Neuron (in vitro differentiated cells): ENCODE measurements at regions not wholly inside any gene's neighbourhood (a gene's known extent, or its start where the extent isn't known, plus 50 kb on each side); places are given as distances from the start of the nearest gene placed in this dataset.
"Not testable (repeated sequence)": the region's sequence is repeated elsewhere in the genome, so short reads cannot be mapped to it uniquely, and the experiment has no call there.

ENCODE experiments used
- H2AFZ ChIP-seq: one replicate; pipeline ENCODE4 v1.6.1; 2013; ENCODE audit warnings: low read depth, mild to moderate bottlenecking, inconsistent platforms, low read length, moderate library complexity
- H3K27me3 ChIP-seq: one replicate; pipeline ENCODE4 v1.6.1; 2013; ENCODE audit warnings: low read length; ENCODE audit not compliant: insufficient read depth
- H3K36me3 ChIP-seq: one replicate; pipeline ENCODE4 v1.6.1; 2013; ENCODE audit warnings: low read length; ENCODE audit not compliant: insufficient read depth
- H3K4me1 ChIP-seq: one replicate; pipeline ENCODE4 v1.6.1; 2013; ENCODE audit warnings: low read length; ENCODE audit not compliant: insufficient read depth
- H3K4me3 ChIP-seq: 2 replicates; pipeline ENCODE4 v1.5.1; 2013; ENCODE audit warnings: mild to moderate bottlenecking, low read length, moderate library complexity
- H3K9me3 ChIP-seq: one replicate; pipeline ENCODE4 v1.6.1; 2013; ENCODE audit warnings: low read length

- not testable (repeated sequence) for H3K36me3 ChIP-seq, H3K4me1 ChIP-seq, H3K4me3 ChIP-seq, H3K9me3 ChIP-seq, H3K27me3 ChIP-seq, H2AFZ ChIP-seq
These were observed 279.7 kb upstream of the CBLB start for GRCh38 chr3:106148440-106149082.

- Histone ChIP-seq H3K9me3 (no peaks in the 10 kb centered on the region), H3K4me1 (no peaks in the 10 kb centered on the region), H3K27me3 (no peaks in the 10 kb centered on the region), H3K36me3 (no peaks in the 10 kb centered on the region), H2AFZ (no peak overlapping the region), H3K4me3 (no peak overlapping the region)
These were observed 288.6 kb upstream of the CBLB start for GRCh38 chr3:106157411-106157810.

DNA sequence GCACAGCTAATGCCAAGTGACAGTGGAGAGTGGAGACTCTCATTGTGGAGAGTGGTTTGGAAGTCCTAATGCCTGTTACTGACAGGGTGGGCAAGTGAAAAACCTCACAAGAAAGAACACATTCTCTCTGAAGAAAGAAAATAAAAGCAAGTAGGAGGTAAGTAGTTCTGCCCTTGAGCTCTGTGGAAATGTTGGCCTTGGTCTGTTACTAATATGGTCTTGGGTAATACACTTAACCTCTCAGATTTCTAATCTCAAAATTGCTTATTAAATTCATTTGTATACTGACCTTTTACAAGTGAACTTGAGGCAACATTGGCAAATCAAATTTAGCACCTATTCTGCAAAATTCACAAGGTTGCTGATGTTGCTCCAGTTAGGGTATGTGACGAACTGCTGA, 291.6 kb upstream of the CBLB start:
- Histone ChIP-seq H3K9me3 (no peaks in the 10 kb centered on the region), H3K27me3 (no peaks in the 10 kb centered on the region), H2AFZ (no peak overlapping the region), H3K36me3 (no peaks in the 10 kb centered on the region), H3K4me3 (no peak overlapping the region), H3K4me1 (no peaks in the 10 kb centered on the region)

GRCh38 chr3:106161246-106161645, 292.4 kb upstream of the CBLB start:
- H3K9me3 ChIP-seq: no peaks in the 10 kb centered on the region

GRCh38 chr3:106167728-106168127, 298.9 kb upstream of the CBLB start:
- no peak overlapping the region for H3K4me3 ChIP-seq
- no peaks in the 10 kb centered on the region for H3K9me3 ChIP-seq
- H3K36me3 ChIP-seq: no peaks in the 10 kb centered on the region
- no peaks in the 10 kb centered on the region for H3K27me3 ChIP-seq
- no peak overlapping the region for H2AFZ ChIP-seq
- no peaks in the 10 kb centered on the region for H3K4me1 ChIP-seq

More at GRCh38 chr3:106161246-106161645, 292.4 kb upstream of the CBLB start:
- Histone ChIP-seq H3K4me1 (no peaks in the 10 kb centered on the region), H2AFZ (no peak overlapping the region), H3K36me3 (no peaks in the 10 kb centered on the region), H3K4me3 (no peak overlapping the region), H3K27me3 (no peaks in the 10 kb centered on the region)

GRCh38 chr3:106168962-106169750, 300.3 kb upstream of the CBLB start:
- H3K9me3 ChIP-seq: no peaks in the 10 kb centered on the region

DNA sequence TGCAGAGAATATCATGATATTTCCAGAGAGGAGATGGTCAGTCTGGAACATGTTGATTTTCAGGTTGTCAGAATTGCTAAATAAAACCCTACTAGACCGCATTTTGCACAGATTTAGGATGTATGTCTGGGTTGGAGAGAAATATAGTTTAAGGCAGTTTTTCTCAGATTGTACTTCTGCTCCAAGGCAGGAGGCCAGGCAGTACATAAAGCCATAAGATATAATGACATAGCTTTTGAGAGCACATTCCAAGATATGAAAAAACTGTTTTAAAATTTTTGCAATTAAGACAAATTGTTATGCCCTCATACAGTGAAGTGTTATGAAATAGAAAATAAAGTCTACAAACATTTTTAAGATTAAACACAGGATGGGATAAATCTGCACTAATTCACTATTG, 301.8 kb upstream of the CBLB start:
- Histone ChIP-seq H3K27me3 (no peaks in the 10 kb centered on the region), H3K4me1 (no peaks in the 10 kb centered on the region), H3K4me3 (no peak overlapping the region), H3K9me3 (no peaks in the 10 kb centered on the region), H2AFZ (no peak overlapping the region), H3K36me3 (no peaks in the 10 kb centered on the region)

More at GRCh38 chr3:106168962-106169750, 300.3 kb upstream of the CBLB start:
- peak overlapping the region; percentile 81 for H2AFZ ChIP-seq
- no peaks in the 10 kb centered on the region for H3K4me1 ChIP-seq
- H3K36me3 ChIP-seq: no peaks in the 10 kb centered on the region
- no peaks in the 10 kb centered on the region for H3K27me3 ChIP-seq
- H3K4me3 ChIP-seq: no peak overlapping the region

GRCh38 chr3:106172101-106172500, 303.3 kb upstream of the CBLB start:
- no peaks in the 10 kb centered on the region for H3K4me1 ChIP-seq
- no peaks in the 10 kb centered on the region for H3K36me3 ChIP-seq
- no peak overlapping the region for H3K4me3 ChIP-seq
- no peaks in the 10 kb centered on the region for H3K9me3 ChIP-seq
- no peaks in the 10 kb centered on the region for H3K27me3 ChIP-seq
- H2AFZ ChIP-seq: no peak overlapping the region

DNA sequence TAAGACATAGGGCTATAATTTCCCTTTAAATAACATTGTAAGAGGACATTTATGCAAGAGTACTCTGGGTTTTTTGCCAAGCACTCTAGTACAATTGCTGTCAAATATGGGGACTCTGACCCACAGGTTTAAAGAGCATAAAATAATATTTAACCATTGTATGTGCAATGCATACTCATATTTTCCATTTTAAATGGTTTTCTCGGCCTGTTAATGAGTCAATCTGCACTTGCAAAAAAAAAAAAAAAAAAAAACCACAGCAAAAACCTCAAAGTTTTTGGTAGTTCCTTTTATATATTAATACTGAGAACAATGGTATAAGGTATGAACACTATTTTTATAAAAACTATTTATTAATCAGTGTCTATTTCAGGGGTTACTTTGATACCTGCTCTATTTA, 304.0 kb upstream of the CBLB start:
- Histone ChIP-seq H3K4me3 (no peak overlapping the region), H2AFZ (no peak overlapping the region), H3K36me3 (no peaks in the 10 kb centered on the region), H3K9me3 (no peaks in the 10 kb centered on the region), H3K27me3 (no peaks in the 10 kb centered on the region), H3K4me1 (no peaks in the 10 kb centered on the region)

GRCh38 chr3:106175276-106175675, 306.5 kb upstream of the CBLB start:
- H3K9me3 ChIP-seq: no peaks in the 10 kb centered on the region
- no peak overlapping the region for H2AFZ ChIP-seq
- no peak overlapping the region for H3K4me3 ChIP-seq
- no peaks in the 10 kb centered on the region for H3K27me3 ChIP-seq
- H3K36me3 ChIP-seq: no peaks in the 10 kb centered on the region
- H3K4me1 ChIP-seq: no peaks in the 10 kb centered on the region

- Histone ChIP-seq H2AFZ (no peak overlapping the region), H3K4me1 (no peaks in the 10 kb centered on the region), H3K27me3 (no peaks in the 10 kb centered on the region), H3K36me3 (no peaks in the 10 kb centered on the region), H3K4me3 (no peak overlapping the region), H3K9me3 (no peaks in the 10 kb centered on the region)
These were observed 307.9 kb upstream of the CBLB start for GRCh38 chr3:106176734-106177133.

DNA sequence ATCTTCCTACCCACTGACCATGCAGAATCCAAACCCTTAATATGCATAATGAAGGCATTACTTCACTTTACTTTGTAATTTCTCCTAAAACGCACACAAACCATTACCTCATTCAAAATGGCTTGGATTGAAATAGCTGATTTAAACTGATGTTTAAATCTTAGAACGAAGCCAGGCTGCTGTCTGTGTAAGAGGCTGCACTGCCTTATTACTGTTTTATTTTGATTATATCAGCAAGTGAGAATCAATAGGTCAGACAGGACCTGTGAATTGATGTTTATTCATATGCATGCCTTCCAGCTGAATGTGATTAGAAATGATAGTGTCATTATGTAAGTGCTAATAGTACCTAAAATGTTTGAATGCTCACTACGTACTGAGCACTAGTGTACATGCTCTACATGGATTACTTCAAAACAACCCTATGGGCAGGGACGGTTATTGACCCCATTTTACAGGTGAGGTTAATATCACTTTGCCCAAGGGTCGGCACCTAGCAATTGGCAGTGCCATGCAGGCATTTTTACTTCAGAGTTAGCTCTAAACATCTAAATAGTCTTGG, 314.2 kb upstream of the CBLB start:
- Histone ChIP-seq H2AFZ (no peak overlapping the region), H3K27me3 (no peaks in the 10 kb centered on the region), H3K9me3 (no peaks in the 10 kb centered on the region), H3K4me3 (no peak overlapping the region), H3K36me3 (no peaks in the 10 kb centered on the region), H3K4me1 (no peaks in the 10 kb centered on the region)

- Histone ChIP-seq H3K9me3 (no peaks in the 10 kb centered on the region), H3K4me3 (no peak overlapping the region), H3K27me3 (no peaks in the 10 kb centered on the region), H3K4me1 (no peaks in the 10 kb centered on the region), H3K36me3 (no peaks in the 10 kb centered on the region), H2AFZ (no peak overlapping the region)
These were observed 315.1 kb upstream of the CBLB start for GRCh38 chr3:106183762-106184391.
